IPS DF 19.7 (cell line): ENCODE measurements at regions not wholly inside any gene's neighbourhood (a gene's known extent, or its start where the extent isn't known, plus 50 kb on each side); places are given as distances from the start of the nearest gene placed in this dataset.

Experiments
- DNase-seq: peaks from one replicate; pipeline ENCODE4 v3.0.0-alpha.2; 2013; ENCODE audit warnings: low read depth, low spot score

- DNase-seq = no peak
Observed at GRCh38 chr10:4061441-4061951, 276.5 kb upstream of the KLF6 start.

- no peak for DNase-seq
Observed at GRCh38 chr10:4059471-4060138, 274.6 kb upstream of the KLF6 start.

GRCh38 chr10:4058514-4059029, 273.6 kb upstream of the KLF6 start:
- DNase-seq = no peak

GRCh38 chr10:4057725-4058513, 272.9 kb upstream of the KLF6 start:
- no peak for DNase-seq

- DNase-seq = no peak
Observed at GRCh38 chr10:4057021-4057420, 272.0 kb upstream of the KLF6 start.

GRCh38 chr10:4054656-4055435, 269.8 kb upstream of the KLF6 start:
- no peak for DNase-seq

- DNase-seq = no peak
Observed at GRCh38 chr10:4053940-4054339, 268.9 kb upstream of the KLF6 start.

- no peak for DNase-seq
Observed at GRCh38 chr10:4051641-4052151, 266.7 kb upstream of the KLF6 start.

- DNase-seq = no peak
Observed at GRCh38 chr10:4051011-4051640, 266.1 kb upstream of the KLF6 start.

- DNase-seq = no peak
Observed at GRCh38 chr10:4050061-4050460, 265.1 kb upstream of the KLF6 start.

GRCh38 chr10:4049348-4049747, 264.3 kb upstream of the KLF6 start:
- DNase-seq = no peak

- no peak for DNase-seq
Observed at GRCh38 chr10:4048236-4048864, 263.3 kb upstream of the KLF6 start.

- DNase-seq = no peak
Observed at GRCh38 chr10:4046712-4047354, 261.8 kb upstream of the KLF6 start.

GRCh38 chr10:4046030-4046429, 261.0 kb upstream of the KLF6 start:
- no peak for DNase-seq

GRCh38 chr10:4043897-4044665, 259.1 kb upstream of the KLF6 start:
- DNase-seq = no peak

- DNase-seq = no peak
Observed at GRCh38 chr10:4041635-4042034, 256.6 kb upstream of the KLF6 start.

GRCh38 chr10:4038000-4038399, 253.0 kb upstream of the KLF6 start:
- DNase-seq = no peak

GRCh38 chr10:4035599-4035945, 250.6 kb upstream of the KLF6 start:
- DNase-seq = no peak

GRCh38 chr10:4034907-4035598, 250.0 kb upstream of the KLF6 start:
- no peak for DNase-seq
